CD14-positive monocyte (primary cell): ENCODE measurements at regions not wholly inside any gene's neighbourhood (a gene's known extent, or its start where the extent isn't known, plus 50 kb on each side); places are given as distances from the start of the nearest gene placed in this dataset.

Experiments
- DNase-seq, 3 donors: peaks; one replicate each; pipeline ENCODE4 v3.0.0-alpha.2; 2011 to 2022
- H2AFZ ChIP-seq: 2 replicates; pipeline ENCODE4 v1.6.0; 2012; ENCODE audit warnings: mild to moderate bottlenecking, low read depth, low read length, inconsistent platforms; ENCODE audit not compliant: insufficient read depth, poor library complexity, severe bottlenecking
- H3K27ac ChIP-seq, 2 donors: 1 replicate in 1 of 2; 2 replicates in 1 of 2; pipeline ENCODE4 v1.5.1; 2012 to 2013; ENCODE audit warnings: low read length in 2 of 2, control low read depth in 1 of 2, inconsistent platforms in 1 of 2, low read depth in 1 of 2, mild to moderate bottlenecking in 1 of 2
- H3K27me3 ChIP-seq, 2 donors: one replicate each; pipeline versions ENCODE4 v1.6.0 to v1.6.1; 2011 to 2013; ENCODE audit warnings: low read length in 2 of 2; ENCODE audit not compliant: control insufficient read depth in 2 of 2, insufficient read depth in 2 of 2
- H3K36me3 ChIP-seq, 2 donors: replicated peaks in 1 of 2; 1 replicate in 1 of 2; 2 replicates in 1 of 2; pipeline versions ENCODE4 v1.5.1 to v1.6.1; 2012 to 2013; ENCODE audit warnings: low read length in 2 of 2, control low read depth in 1 of 2, inconsistent platforms in 1 of 2, mild to moderate bottlenecking in 1 of 2; ENCODE audit not compliant: insufficient read depth in 2 of 2, control insufficient read depth in 1 of 2
- H3K4me1 ChIP-seq, 2 donors: 1 replicate in 1 of 2; 2 replicates in 1 of 2; pipeline versions ENCODE4 v1.5.1 to v1.6.1; 2012 to 2013; ENCODE audit warnings: low read length in 2 of 2, control low read depth in 1 of 2, inconsistent platforms in 1 of 2, mild to moderate bottlenecking in 1 of 2, moderate library complexity in 1 of 2; ENCODE audit not compliant: insufficient read depth in 2 of 2, control insufficient read depth in 1 of 2
- H3K4me2 ChIP-seq: replicated peaks from 2 replicates; pipeline ENCODE3; 2012; ENCODE audit warnings: low read length, moderate library complexity, mild to moderate bottlenecking; ENCODE audit not compliant: poor library complexity, severe bottlenecking; ENCODE audit errors: extremely low read depth
- H3K4me3 ChIP-seq, 3 experiments: fragments of 200-600 bp in 1 of 3; sonication (generic) in 1 of 3; replicated peaks in 1 of 3; 1 replicate in 2 of 3; 2 replicates in 1 of 3; pipeline ENCODE4 v1.5.1; 2011 to 2013; ENCODE audit warnings: low read length in 3 of 3, mild to moderate bottlenecking in 3 of 3, control low read depth in 2 of 3, low read depth in 2 of 3, inconsistent platforms in 1 of 3, moderate library complexity in 1 of 3
- H3K79me2 ChIP-seq: 2 replicates; pipeline ENCODE4 v1.6.0; 2012; ENCODE audit warnings: mild to moderate bottlenecking, control low read depth, inconsistent platforms, low read length, moderate library complexity; ENCODE audit not compliant: insufficient read depth
- H3K9ac ChIP-seq: 2 replicates; pipeline ENCODE4 v1.6.0; 2017; ENCODE audit warnings: low read length, mild to moderate bottlenecking; ENCODE audit not compliant: insufficient read depth, poor library complexity, severe bottlenecking
- H3K9me3 ChIP-seq, 2 donors: replicated peaks in 1 of 2; 1 replicate in 1 of 2; 2 replicates in 1 of 2; pipeline versions ENCODE4 v1.5.1 to v1.6.1; 2012 to 2013; ENCODE audit warnings: low read length in 2 of 2, control low read depth in 1 of 2; ENCODE audit not compliant: control insufficient read depth in 1 of 2, insufficient read depth in 1 of 2
- H4K20me1 ChIP-seq: 2 replicates; pipeline ENCODE4 v1.6.0; 2012; ENCODE audit warnings: mild to moderate bottlenecking, low read length, control low read depth, moderate library complexity; ENCODE audit not compliant: insufficient read depth
- H3K27ac Mint-ChIP-seq, 7 donors: one replicate each; pipeline ENCODE4 v1.8.0; 2020; ENCODE audit warnings: mild to moderate bottlenecking in 7 of 7, mixed read lengths in 7 of 7, moderate library complexity in 6 of 7, inconsistent platforms in 2 of 7
- H3K27me3 Mint-ChIP-seq, 3 donors: one replicate each; pipeline ENCODE4 v1.8.0; 2021 to 2022; ENCODE audit warnings: low read depth in 3 of 3, mild to moderate bottlenecking in 3 of 3, mixed read lengths in 3 of 3, moderate library complexity in 3 of 3, inconsistent platforms in 1 of 3
- H3K36me3 Mint-ChIP-seq, 2 donors: one replicate each; pipeline ENCODE4 v1.8.0; 2020; ENCODE audit warnings: mixed read lengths in 2 of 2, inconsistent platforms in 1 of 2, mild to moderate bottlenecking in 1 of 2
- H3K4me1 Mint-ChIP-seq: one replicate; pipeline ENCODE4 v1.8.0; 2020; ENCODE audit warnings: mild to moderate bottlenecking, mixed read lengths
- H3K4me3 Mint-ChIP-seq, 2 donors: one replicate each; pipeline ENCODE4 v1.8.0; 2020; ENCODE audit warnings: mild to moderate bottlenecking in 2 of 2, mixed read lengths in 2 of 2, moderate library complexity in 1 of 2
- H3K9me3 Mint-ChIP-seq, 7 donors: one replicate each; pipeline ENCODE4 v1.8.0; 2020 to 2022; ENCODE audit warnings: mixed read lengths in 7 of 7, mild to moderate bottlenecking in 6 of 7, moderate library complexity in 6 of 7, inconsistent platforms in 2 of 7
- CTCF ChIP-seq: fragments of 200-600 bp; IDR thresholded peaks from one replicate; pipeline ENCODE4 v1.8.0; 2022; ENCODE audit warnings: antibody characterized with exemption, mild to moderate bottlenecking
- WGBS: methylation state at CpG from one replicate; pipeline ENCODE4 v1.1.5; 2013; ENCODE audit warnings: missing lambda C conversion rate; ENCODE audit not compliant: insufficient coverage; 5-methylcytosine and 5-hydroxymethylcytosine counted together
- intact Hi-C, 2 donors: fragments of 100-400 bp; cut with micrococcal nuclease; formaldehyde crosslinking; loops; one replicate each; pipeline versions ENCODE4 v1.15.0 to v1.15.1; 2023

DNA sequence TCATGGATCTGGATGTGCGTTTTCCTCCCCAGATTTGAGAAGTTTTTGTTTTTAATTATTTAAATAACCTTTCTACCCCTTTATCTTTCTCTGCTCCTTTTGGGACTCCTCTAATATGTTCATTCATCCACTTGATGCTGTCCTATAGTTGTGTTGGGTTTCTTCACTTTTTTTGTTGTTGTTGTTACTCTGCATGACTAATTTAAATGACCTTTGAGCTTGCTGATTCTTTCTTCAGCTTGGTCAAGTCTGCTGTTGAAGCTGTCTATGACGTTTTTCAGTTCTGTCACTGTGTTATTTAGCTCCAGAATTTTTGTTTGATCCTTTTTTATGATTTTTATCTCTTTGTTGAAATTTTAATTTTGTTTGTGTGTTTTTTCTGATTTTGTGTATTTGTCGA lies 463.6 kb upstream of the ALCAM start:
- H3K27ac Mint-ChIP-seq, result no peak overlapping the region

GRCh38 chr3:104906001-104906639 lies 460.6 kb upstream of the ALCAM start:
- H3K4me2 ChIP-seq, result no peak overlapping the region
- H3K4me3 Mint-ChIP-seq, result no peak overlapping the region
- WGBS, result 90% methylated on average over 16 of the region's 17 CpGs
- H3K79me2 ChIP-seq, result no peaks in the 10 kb centered on the region
- DNase-seq, result no peak
- H3K4me1 Mint-ChIP-seq, result no peaks in the 10 kb centered on the region
- H3K4me1 ChIP-seq, result no peaks in the 10 kb centered on the region
- H3K9ac ChIP-seq, result no peak overlapping the region
- no peak for TF ChIP-seq CTCF
- no peaks in the 10 kb centered on the region for H4K20me1 ChIP-seq
- no peak overlapping the region for H2AFZ ChIP-seq
- intact Hi-C loops, result no loop called here
- H3K9me3 ChIP-seq, result peaks cover 20 to 31% of the 10 kb centered on the region in 2 donors
- H3K36me3 ChIP-seq, result no peaks in the 10 kb centered on the region
- H3K9me3 Mint-ChIP-seq, result peaks cover 7 to 27% (median 18%) of the 10 kb centered on the region in 7 donors
- H3K27me3 Mint-ChIP-seq, result peaks cover 0 to 2% (median 0%) of the 10 kb centered on the region in 3 donors
- H3K27ac ChIP-seq, result no peak overlapping the region
- H3K4me3 ChIP-seq, result no peak overlapping the region
- H3K27ac Mint-ChIP-seq, result no peak overlapping the region
- H3K36me3 Mint-ChIP-seq, result no peaks in the 10 kb centered on the region
- H3K27me3 ChIP-seq, result no peaks in the 10 kb centered on the region

More for the DNA sequence above, 463.6 kb upstream of the ALCAM start:
- peaks cover 7 to 21% (median 14%) of the 10 kb centered on the region in 7 donors for H3K9me3 Mint-ChIP-seq
- H3K36me3 Mint-ChIP-seq, result no peaks in the 10 kb centered on the region
- Histone ChIP-seq H2AFZ (no peak overlapping the region), H3K4me3 (no peak overlapping the region), H3K27ac (no peak overlapping the region), H3K9ac (no peak overlapping the region), H4K20me1 (no peaks in the 10 kb centered on the region), H3K36me3 (no peaks in the 10 kb centered on the region), H3K27me3 (no peaks in the 10 kb centered on the region), H3K4me1 (no peaks in the 10 kb centered on the region), H3K9me3 (peaks cover 20 to 26% of the 10 kb centered on the region in 2 donors), H3K4me2 (no peak overlapping the region), H3K79me2 (no peaks in the 10 kb centered on the region)
- TF ChIP-seq CTCF, result no peak
- H3K4me3 Mint-ChIP-seq, result no peak overlapping the region
- no peaks in the 10 kb centered on the region for H3K4me1 Mint-ChIP-seq
- DNase-seq, result no peak
- H3K27me3 Mint-ChIP-seq, result no peaks in the 10 kb centered on the region
- intact Hi-C loops, result no loop called here
- no CpG with 5 or more reads among the region's 3 CpGs for WGBS
